ENCODE measurements at regions not wholly inside any gene's neighbourhood (a gene's known extent, or its start where the extent isn't known, plus 50 kb on each side); places are given as distances from the start of the nearest gene placed in this dataset.

DNA sequence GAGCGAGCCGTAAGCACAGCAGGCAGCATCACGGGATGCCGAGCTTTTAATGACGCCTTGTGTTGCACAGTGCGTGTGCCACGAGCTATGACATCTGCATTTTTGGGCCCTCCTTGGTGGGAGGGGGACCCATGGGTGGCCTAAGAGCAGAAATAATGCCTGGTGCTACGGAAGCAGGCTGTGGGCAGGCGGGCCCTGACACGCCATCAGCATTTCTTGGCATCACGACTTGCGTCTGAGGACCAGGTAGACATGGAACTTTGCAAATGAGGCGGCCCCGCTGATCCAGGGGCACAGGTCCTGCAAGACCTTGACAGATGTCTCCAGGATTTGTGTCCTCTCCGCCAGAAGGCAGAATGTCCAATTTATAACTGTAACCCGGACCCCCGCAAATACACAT is 117.8 kb upstream of the RNF32 start:
- no peak for TF ChIP-seq CREB1 (IDR thresholded peaks at IDR 0.05; ENCODE audit: low read depth)
- TF ChIP-seq FOXM1 (IDR thresholded peaks at IDR 0.05; ENCODE audit: borderline replicate concordance, low read depth): no peak
- no peak for TF ChIP-seq EP300 (IDR thresholded peaks at IDR 0.05; ENCODE audit: borderline replicate concordance)
- no peak for TF ChIP-seq TAF1 (IDR thresholded peaks at IDR 0.05; ENCODE audit: low read depth)
- no peak for TF ChIP-seq RAD21 (IDR thresholded peaks at IDR 0.05; ENCODE audit: low read depth)
- no peak for TF ChIP-seq TCF12 (IDR thresholded peaks at IDR 0.05; ENCODE audit: low read depth)
- TF ChIP-seq, protein P1, sequence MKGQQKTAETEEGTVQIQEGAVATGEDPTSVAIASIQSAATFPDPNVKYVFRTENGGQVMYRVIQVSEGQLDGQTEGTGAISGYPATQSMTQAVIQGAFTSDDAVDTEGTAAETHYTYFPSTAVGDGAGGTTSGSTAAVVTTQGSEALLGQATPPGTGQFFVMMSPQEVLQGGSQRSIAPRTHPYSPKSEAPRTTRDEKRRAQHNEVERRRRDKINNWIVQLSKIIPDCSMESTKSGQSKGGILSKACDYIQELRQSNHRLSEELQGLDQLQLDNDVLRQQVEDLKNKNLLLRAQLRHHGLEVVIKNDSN (IDR thresholded peaks at IDR 0.05): no peak
- no peak for TF ChIP-seq CEBPB (IDR thresholded peaks at IDR 0.05)
- TF ChIP-seq, protein P2, sequence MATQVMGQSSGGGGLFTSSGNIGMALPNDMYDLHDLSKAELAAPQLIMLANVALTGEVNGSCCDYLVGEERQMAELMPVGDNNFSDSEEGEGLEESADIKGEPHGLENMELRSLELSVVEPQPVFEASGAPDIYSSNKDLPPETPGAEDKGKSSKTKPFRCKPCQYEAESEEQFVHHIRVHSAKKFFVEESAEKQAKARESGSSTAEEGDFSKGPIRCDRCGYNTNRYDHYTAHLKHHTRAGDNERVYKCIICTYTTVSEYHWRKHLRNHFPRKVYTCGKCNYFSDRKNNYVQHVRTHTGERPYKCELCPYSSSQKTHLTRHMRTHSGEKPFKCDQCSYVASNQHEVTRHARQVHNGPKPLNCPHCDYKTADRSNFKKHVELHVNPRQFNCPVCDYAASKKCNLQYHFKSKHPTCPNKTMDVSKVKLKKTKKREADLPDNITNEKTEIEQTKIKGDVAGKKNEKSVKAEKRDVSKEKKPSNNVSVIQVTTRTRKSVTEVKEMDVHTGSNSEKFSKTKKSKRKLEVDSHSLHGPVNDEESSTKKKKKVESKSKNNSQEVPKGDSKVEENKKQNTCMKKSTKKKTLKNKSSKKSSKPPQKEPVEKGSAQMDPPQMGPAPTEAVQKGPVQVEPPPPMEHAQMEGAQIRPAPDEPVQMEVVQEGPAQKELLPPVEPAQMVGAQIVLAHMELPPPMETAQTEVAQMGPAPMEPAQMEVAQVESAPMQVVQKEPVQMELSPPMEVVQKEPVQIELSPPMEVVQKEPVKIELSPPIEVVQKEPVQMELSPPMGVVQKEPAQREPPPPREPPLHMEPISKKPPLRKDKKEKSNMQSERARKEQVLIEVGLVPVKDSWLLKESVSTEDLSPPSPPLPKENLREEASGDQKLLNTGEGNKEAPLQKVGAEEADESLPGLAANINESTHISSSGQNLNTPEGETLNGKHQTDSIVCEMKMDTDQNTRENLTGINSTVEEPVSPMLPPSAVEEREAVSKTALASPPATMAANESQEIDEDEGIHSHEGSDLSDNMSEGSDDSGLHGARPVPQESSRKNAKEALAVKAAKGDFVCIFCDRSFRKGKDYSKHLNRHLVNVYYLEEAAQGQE (IDR thresholded peaks at IDR 0.05; ENCODE audit: low read depth): no peak
- no peak for TF ChIP-seq EGR1 (IDR thresholded peaks at IDR 0.05)

DNA sequence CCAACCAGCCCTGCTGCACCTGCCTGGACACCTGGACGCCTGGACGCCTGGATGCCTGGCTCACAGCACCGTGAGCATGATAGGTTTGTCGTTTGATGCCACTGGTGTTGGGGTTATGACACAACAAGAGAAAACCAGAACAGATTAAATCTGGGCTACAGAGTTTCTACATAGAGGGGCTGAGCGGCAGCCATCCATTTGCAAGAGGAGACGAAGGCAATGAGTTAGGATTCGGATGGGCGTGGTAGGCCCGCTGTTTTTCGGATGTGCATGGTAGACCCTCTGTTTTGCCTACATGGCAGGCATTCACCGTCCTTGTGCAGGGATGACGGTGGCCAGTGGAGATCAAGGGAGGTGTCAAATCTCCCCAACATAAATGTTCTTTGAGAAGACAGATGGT is 121.5 kb upstream of the RNF32 start:
- TF ChIP-seq, protein P2 (IDR thresholded peaks at IDR 0.05; ENCODE audit: low read depth): no peak
- no peak for TF ChIP-seq CEBPB (IDR thresholded peaks at IDR 0.05)

DNA sequence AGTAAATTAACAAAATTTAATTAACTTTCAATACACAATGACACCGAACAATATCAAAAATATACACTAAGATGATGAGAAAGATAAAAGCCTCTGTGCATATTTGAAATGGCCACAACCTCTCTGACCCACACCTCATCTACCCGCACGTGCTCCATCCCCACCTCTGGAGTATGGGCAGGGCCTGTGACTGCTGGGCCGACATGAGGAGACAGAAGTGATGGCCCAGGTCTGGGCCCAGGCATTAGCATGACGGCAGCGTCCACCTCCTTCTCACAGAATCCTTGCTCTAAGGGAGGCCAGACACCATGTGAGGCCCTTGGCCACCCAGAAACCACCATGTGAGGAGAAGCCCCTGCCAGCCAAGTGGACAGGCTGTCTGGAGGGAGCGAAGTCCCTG is 122.1 kb upstream of the RNF32 start:
- no peak for TF ChIP-seq CEBPB (IDR thresholded peaks at IDR 0.05)
- no peak for TF ChIP-seq RAD21 (IDR thresholded peaks at IDR 0.05; ENCODE audit: low read depth)
- TF ChIP-seq, protein P3, sequence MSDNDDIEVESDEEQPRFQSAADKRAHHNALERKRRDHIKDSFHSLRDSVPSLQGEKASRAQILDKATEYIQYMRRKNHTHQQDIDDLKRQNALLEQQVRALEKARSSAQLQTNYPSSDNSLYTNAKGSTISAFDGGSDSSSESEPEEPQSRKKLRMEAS (IDR thresholded peaks at IDR 0.05): no peak
- TF ChIP-seq EGR1 (IDR thresholded peaks at IDR 0.05): no peak
- TF ChIP-seq TAF1 (IDR thresholded peaks at IDR 0.05; ENCODE audit: low read depth): no peak
- no peak for TF ChIP-seq TCF12 (IDR thresholded peaks at IDR 0.05; ENCODE audit: low read depth)
- no peak for TF ChIP-seq EP300 (IDR thresholded peaks at IDR 0.05; ENCODE audit: borderline replicate concordance)
- TF ChIP-seq, protein P2 (IDR thresholded peaks at IDR 0.05; ENCODE audit: low read depth): no peak
- TF ChIP-seq TEAD4 (IDR thresholded peaks at IDR 0.05): no peak

DNA sequence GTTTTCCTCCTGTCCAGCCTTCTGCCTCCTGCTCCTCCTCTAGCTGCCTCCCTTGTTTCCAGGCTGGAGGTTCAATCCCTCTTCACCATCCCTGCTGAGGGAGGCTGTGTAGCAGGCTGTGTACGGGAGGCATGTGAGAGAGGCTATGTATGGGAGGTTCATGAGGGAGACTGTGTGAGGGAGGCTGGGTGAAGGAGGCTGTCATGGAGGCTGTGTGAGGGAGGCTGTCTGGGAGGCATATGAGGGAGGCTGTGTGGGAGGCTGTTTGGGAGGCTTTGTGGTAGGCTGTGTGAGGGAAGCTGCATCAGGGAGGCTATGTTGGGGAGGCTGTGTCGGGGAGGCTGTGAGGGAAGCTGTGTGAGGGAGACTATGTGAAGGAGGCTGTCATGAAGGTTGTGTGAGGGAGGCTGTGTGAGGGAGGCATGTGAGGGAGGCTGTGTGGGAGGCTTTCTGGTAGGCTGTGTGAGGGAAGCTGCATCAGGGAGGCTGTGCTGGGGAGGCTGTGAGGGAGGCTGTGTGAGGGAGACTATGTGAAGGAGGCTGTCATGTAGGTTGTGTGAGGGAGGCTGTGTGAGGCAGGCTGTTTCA is 123.7 kb upstream of the RNF32 start:
- TF ChIP-seq, protein P2 (IDR thresholded peaks at IDR 0.05; ENCODE audit: low read depth): no peak
- no peak for TF ChIP-seq EGR1 (IDR thresholded peaks at IDR 0.05)
- TF ChIP-seq TAF1 (IDR thresholded peaks at IDR 0.05; ENCODE audit: low read depth): no peak

Measured in Ishikawa (cell line).